DND-41 (cell line): ENCODE measurements at regions not wholly inside any gene's neighbourhood (a gene's known extent, or its start where the extent isn't known, plus 50 kb on each side); places are given as distances from the start of the nearest gene placed in this dataset.

ENCODE experiments used
- ATAC-seq: fragments of 200-7000 bp; cut with Tn5 transposase; 3 replicates; pipeline ENCODE4 v1.9.1; 2021; ENCODE audit warnings: low read depth; ENCODE audit not compliant: insufficient read depth
- DNase-seq: peaks from one replicate; pipeline ENCODE4 v3.0.0-alpha.2; 2020
- H2AFZ ChIP-seq: 2 replicates; pipeline ENCODE4 v1.6.0; 2012; ENCODE audit warnings: low read depth, low read length
- H3K27ac ChIP-seq: 2 replicates; pipeline ENCODE4 v1.5.1; 2012; ENCODE audit warnings: low read length, inconsistent platforms
- H3K27me3 ChIP-seq: fragments of 200-600 bp; sonication (generic); 2 replicates; pipeline ENCODE4 v1.6.0; 2012; ENCODE audit warnings: low read length, mild to moderate bottlenecking, inconsistent platforms; ENCODE audit not compliant: insufficient read depth, poor library complexity
- H3K36me3 ChIP-seq: 2 replicates; pipeline ENCODE4 v1.5.1; 2012; ENCODE audit warnings: low read length, inconsistent platforms; ENCODE audit not compliant: insufficient read depth
- H3K4me1 ChIP-seq: 2 replicates; pipeline ENCODE4 v1.5.1; 2012; ENCODE audit warnings: mild to moderate bottlenecking, low read length; ENCODE audit not compliant: insufficient read depth
- H3K4me2 ChIP-seq: 2 replicates; pipeline ENCODE4 v1.6.0; 2012; ENCODE audit warnings: mild to moderate bottlenecking, moderate library complexity, low read length, inconsistent platforms; ENCODE audit not compliant: insufficient read depth
- H3K4me3 ChIP-seq, 2 experiments: fragments of 200-600 bp in 1 of 2; shearing (Covaris generic) in 1 of 2; 2 replicates each; pipeline ENCODE4 v1.5.1; 2012 to 2016; ENCODE audit warnings: inconsistent platforms in 2 of 2, low read length in 2 of 2, mild to moderate bottlenecking in 2 of 2, low read depth in 1 of 2, moderate library complexity in 1 of 2
- H3K79me2 ChIP-seq: 2 replicates; pipeline ENCODE4 v1.6.0; 2012; ENCODE audit warnings: low read length, inconsistent platforms; ENCODE audit not compliant: insufficient read depth
- H3K9ac ChIP-seq: 2 replicates; pipeline ENCODE4 v1.6.0; 2012; ENCODE audit warnings: low read depth, mild to moderate bottlenecking, inconsistent platforms, low read length, moderate library complexity
- H3K9me3 ChIP-seq: 2 replicates; pipeline ENCODE4 v1.5.1; 2012; ENCODE audit warnings: low read length, moderate library complexity, mild to moderate bottlenecking, inconsistent platforms; ENCODE audit not compliant: insufficient read depth, severe bottlenecking
- H4K20me1 ChIP-seq: 2 replicates; pipeline ENCODE4 v1.6.0; 2012; ENCODE audit warnings: low read length; ENCODE audit not compliant: insufficient read depth
- EZH2 ChIP-seq: IDR thresholded peaks from 3 replicates; pipeline ENCODE4 v1.6.1; 2012; ENCODE audit warnings: borderline replicate concordance, low read depth, mild to moderate bottlenecking, moderate library complexity, low read length, inconsistent platforms; ENCODE audit not compliant: severe bottlenecking
- TF ChIP-seq, protein P1 (sequence below): IDR thresholded peaks from 2 replicates; pipeline ENCODE4 v1.5.1; 2012; ENCODE audit warnings: borderline replicate concordance, low read length, moderate library complexity, mild to moderate bottlenecking; ENCODE audit not compliant: poor library complexity, severe bottlenecking; ENCODE audit errors: extremely low read depth

DNA sequence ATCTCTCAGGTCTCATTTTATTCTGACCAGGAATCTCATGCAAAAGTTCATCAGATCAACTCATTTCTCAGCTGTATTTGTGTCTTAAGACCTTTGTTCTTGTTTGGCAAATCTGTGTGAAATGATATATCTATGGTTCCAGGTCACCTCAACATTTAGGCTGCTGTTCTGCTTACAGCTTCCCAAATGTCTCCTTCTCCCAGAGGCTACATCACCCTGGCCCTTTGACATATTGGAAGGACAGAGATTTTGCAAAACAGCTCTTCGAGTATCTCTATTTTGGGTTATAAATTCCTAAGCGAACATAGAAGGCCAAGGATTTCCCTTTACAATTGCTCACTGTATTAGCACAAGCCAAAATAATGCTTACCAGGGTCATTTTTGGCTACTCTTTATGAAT lies 57.5 kb upstream of the GIMD1 start:
- H3K4me1 ChIP-seq: no peaks in the 10 kb centered on the region
- no peak overlapping the region for H3K9ac ChIP-seq
- TF ChIP-seq EZH2: no peak
- TF ChIP-seq, protein P1, sequence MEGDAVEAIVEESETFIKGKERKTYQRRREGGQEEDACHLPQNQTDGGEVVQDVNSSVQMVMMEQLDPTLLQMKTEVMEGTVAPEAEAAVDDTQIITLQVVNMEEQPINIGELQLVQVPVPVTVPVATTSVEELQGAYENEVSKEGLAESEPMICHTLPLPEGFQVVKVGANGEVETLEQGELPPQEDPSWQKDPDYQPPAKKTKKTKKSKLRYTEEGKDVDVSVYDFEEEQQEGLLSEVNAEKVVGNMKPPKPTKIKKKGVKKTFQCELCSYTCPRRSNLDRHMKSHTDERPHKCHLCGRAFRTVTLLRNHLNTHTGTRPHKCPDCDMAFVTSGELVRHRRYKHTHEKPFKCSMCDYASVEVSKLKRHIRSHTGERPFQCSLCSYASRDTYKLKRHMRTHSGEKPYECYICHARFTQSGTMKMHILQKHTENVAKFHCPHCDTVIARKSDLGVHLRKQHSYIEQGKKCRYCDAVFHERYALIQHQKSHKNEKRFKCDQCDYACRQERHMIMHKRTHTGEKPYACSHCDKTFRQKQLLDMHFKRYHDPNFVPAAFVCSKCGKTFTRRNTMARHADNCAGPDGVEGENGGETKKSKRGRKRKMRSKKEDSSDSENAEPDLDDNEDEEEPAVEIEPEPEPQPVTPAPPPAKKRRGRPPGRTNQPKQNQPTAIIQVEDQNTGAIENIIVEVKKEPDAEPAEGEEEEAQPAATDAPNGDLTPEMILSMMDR: no peak
- no peaks in the 10 kb centered on the region for H3K36me3 ChIP-seq
- H4K20me1 ChIP-seq: no peaks in the 10 kb centered on the region
- no peak for DNase-seq
- no peaks in the 10 kb centered on the region for H3K27me3 ChIP-seq
- ATAC-seq: no peak
- H3K79me2 ChIP-seq: no peaks in the 10 kb centered on the region
- no peak overlapping the region for H3K4me2 ChIP-seq
- no peak overlapping the region for H3K27ac ChIP-seq
- H3K9me3 ChIP-seq: no peaks in the 10 kb centered on the region
- H3K4me3 ChIP-seq: no peak overlapping the region
- no peak overlapping the region for H2AFZ ChIP-seq

DNA sequence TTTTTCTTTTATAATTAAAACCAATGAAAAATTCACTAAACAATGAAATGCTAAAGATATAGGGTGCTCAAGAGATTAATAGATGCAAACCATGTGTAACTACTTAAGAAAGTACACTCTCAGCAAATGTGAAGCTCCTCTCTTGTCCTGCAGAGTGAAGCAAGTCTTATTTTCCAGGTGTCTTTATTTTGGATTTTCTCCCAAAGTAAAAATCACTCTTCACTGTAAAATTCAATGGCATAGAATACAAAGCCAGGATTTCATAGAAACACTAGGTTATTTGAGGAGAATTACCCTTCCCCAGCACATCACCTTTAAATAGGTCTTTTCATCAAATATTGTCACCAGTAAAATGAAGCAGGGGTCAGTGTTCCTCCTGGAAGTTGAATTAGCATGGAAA lies 57.0 kb upstream of the GIMD1 start:
- H3K9ac ChIP-seq: no peak overlapping the region
- H4K20me1 ChIP-seq: no peaks in the 10 kb centered on the region
- H3K36me3 ChIP-seq: no peaks in the 10 kb centered on the region
- no peak overlapping the region for H3K4me2 ChIP-seq
- H3K27ac ChIP-seq: no peak overlapping the region
- H3K79me2 ChIP-seq: no peaks in the 10 kb centered on the region
- DNase-seq (no peak), ATAC-seq (no peak)
- H3K9me3 ChIP-seq: no peaks in the 10 kb centered on the region
- H3K4me1 ChIP-seq: no peaks in the 10 kb centered on the region
- TF ChIP-seq, protein P1: no peak
- TF ChIP-seq EZH2: no peak
- H2AFZ ChIP-seq: no peak overlapping the region
- no peak overlapping the region for H3K4me3 ChIP-seq
- H3K27me3 ChIP-seq: no peaks in the 10 kb centered on the region

DNA sequence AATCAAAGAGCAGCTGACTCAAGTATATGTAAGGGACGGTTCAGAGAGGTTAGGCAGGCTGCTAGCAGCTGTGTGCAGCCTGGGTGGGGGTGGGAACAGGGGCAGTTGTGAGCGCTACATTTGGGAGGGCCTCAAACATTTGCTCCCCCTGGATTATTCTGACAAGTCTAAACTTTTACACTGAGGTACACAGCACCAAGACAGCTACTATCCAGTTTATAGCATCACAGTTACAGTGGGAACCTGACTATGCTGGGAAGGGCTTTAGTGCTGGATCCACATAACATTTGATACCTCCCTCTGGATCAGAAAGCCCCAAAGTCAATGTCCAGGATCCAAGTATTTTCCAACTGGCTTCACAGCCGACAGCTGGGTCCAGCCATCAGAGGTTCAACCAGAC lies 55.8 kb upstream of the GIMD1 start:
- Histone ChIP-seq H3K27ac (no peak overlapping the region), H3K79me2 (no peaks in the 10 kb centered on the region), H3K4me2 (no peak overlapping the region), H3K4me1 (no peaks in the 10 kb centered on the region), H3K9ac (no peak overlapping the region), H2AFZ (no peak overlapping the region), H3K9me3 (no peaks in the 10 kb centered on the region), H4K20me1 (no peaks in the 10 kb centered on the region), H3K36me3 (no peaks in the 10 kb centered on the region), H3K4me3 (no peak overlapping the region), H3K27me3 (no peaks in the 10 kb centered on the region)
- DNase-seq: no peak
- ATAC-seq: no peak
- TF ChIP-seq EZH2: no peak
- TF ChIP-seq, protein P1: no peak

DNA sequence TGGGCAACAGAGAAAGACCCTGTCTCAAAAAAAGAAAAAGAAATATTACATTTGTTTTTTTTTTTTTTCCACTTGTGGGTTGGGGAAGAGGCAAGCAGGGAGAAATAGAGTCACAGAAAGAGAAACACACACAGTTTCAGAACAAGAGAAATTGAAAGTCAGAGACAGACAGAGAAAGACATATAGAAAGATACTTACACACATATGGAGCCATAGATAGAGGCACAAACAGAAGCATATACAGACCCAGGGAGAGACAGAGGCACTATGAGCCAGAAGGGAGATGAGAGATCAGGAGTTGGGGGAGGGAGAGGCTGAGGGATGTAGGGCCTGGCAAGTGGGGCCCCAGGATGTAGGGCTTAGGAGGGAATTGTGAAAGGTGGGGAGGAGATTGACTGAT lies 55.2 kb upstream of the GIMD1 start:
- Histone ChIP-seq H3K9me3 (no peaks in the 10 kb centered on the region), H3K4me3 (no peak overlapping the region), H3K9ac (no peak overlapping the region), H2AFZ (no peak overlapping the region), H3K79me2 (no peaks in the 10 kb centered on the region), H4K20me1 (no peaks in the 10 kb centered on the region), H3K27ac (no peak overlapping the region), H3K36me3 (no peaks in the 10 kb centered on the region), H3K4me2 (no peak overlapping the region), H3K27me3 (no peaks in the 10 kb centered on the region), H3K4me1 (no peaks in the 10 kb centered on the region)
- no peak for TF ChIP-seq EZH2
- TF ChIP-seq, protein P1: no peak
- ATAC-seq (no peak), DNase-seq (no peak)
